GM19238 (cell line): ENCODE measurements at regions not wholly inside any gene's neighbourhood (a gene's known extent, or its start where the extent isn't known, plus 50 kb on each side); places are given as distances from the start of the nearest gene placed in this dataset.

Experiments
- DNase-seq: peaks from one replicate; pipeline ENCODE4 v3.0.0; 2011; ENCODE audit warnings: low spot score; ENCODE audit not compliant: insufficient read length

DNA sequence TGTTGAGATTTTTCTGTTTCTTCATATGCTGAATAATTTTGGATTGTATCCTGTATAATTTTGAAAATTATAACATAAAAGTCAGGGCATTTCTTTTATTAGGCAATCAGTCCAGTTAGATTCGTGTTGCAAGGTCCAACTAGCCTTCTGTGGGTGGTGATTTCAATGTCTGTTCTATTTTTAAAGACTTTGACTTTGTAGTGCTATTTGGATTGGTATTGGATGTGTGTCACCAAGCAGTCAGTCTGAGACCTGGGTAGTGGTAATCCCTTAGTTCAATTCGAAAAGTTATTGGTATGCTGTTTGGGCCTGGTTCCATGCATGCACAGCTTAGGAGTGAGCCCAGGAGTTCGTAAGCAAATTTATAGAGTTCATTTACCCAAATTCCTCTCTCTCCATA is 82.2 kb downstream of the EPDR1 start:
- no peak for DNase-seq

DNA sequence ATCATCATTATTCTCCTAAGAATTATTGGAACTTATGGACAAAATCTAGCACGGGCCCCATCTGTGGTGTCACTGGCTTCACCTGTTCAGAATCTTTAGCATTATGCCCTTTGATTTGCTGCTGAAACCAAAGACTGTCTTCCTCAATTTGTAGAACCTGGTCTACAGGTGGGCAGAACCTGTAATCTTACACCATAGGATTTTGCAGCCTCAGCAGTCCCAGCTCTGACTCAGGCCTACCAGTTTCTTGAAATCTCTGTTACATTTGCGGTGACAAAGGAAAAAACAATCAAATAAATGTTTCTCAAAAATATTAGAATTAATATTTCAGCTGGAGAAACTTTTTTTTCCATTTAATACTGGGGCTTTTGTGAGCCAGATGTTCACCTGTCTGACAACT is 86.1 kb downstream of the EPDR1 start:
- no peak for DNase-seq

DNA sequence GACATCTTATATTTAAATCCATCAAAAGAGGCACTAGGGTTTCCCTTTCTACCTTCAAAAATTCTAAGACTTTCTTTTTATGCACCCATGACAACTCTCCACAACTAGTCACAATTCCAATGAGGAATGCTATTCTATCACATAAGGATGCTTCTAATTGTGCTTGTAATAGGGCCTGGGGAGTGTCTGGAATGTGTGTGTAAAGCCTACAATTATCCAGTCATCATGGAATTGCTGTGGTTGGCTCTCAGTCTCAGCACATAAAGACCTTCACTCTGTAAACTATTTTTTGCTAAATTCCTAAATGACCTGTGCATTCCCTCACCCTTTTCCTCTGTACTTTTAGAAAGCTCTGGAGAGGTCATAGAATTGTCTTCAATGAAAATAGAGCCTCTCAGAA is 86.7 kb downstream of the EPDR1 start:
- DNase-seq, result no peak

DNA sequence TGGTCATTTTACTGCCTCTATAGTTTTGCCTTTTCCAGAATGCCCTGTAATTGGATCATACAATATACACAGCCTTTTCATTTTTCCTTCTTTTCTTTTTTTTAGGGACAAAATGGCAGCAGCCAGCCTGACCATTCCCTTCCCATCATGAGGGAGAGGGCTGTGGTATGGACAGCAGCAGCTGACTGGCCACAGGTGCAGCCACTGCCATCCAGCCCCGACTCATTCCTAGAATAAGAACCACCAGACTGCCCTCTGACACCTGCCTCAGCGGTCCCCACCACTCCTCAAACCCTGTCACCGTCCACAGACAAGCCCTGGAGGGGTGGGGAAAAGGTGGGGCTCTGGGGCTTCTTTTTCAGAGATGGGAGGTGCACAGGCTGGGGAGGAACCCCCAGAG is 92.8 kb downstream of the EPDR1 start:
- no peak for DNase-seq

DNA sequence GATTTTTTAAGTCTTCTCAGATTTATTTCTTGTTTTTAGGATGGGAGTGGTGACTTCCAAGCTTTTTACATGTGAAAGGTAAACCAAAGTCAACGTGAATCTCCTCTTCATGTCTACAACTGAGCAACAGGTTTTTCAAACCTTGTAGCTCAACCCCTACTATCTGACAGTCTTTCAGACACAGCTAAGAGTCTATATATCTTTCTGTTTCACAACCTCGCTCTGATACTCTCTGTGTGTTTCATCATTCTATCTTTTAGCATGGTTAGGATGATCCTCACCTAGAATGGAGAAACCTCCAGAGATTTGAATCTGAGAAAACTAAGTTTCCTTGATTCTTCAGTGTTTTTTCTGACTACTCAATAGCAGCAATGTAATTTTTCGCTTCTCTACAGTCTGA is 96.1 kb downstream of the EPDR1 start:
- no peak for DNase-seq

- no peak for DNase-seq
These were observed 96.9 kb downstream of the EPDR1 start for GRCh38 chr7:38017320-38017719.

- DNase-seq, result no peak
These were observed 99.8 kb downstream of the EPDR1 start for GRCh38 chr7:38020121-38020785.

DNA sequence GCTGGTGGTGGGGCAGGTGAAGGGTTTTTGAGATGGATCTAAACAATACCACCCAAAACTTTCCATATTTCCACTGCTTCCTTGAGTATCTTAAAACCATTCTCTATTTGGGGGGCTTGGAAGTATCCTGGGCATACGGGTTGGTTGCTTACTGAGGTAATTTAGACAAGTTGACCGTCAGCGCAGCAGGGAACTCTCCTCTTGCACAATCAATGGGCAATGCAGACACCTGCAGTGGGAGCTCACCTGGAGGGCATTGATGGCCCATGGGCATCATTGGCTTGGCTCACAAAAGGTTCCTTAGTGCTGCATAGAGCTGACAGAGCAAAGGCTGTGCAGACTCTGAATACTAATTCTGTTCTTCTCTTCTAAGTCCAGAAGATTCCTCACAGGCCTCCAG is 101.5 kb downstream of the EPDR1 start:
- DNase-seq, result no peak

- DNase-seq, result no peak
These were observed 105.4 kb downstream of the EPDR1 start for GRCh38 chr7:38025815-38026214.

DNA sequence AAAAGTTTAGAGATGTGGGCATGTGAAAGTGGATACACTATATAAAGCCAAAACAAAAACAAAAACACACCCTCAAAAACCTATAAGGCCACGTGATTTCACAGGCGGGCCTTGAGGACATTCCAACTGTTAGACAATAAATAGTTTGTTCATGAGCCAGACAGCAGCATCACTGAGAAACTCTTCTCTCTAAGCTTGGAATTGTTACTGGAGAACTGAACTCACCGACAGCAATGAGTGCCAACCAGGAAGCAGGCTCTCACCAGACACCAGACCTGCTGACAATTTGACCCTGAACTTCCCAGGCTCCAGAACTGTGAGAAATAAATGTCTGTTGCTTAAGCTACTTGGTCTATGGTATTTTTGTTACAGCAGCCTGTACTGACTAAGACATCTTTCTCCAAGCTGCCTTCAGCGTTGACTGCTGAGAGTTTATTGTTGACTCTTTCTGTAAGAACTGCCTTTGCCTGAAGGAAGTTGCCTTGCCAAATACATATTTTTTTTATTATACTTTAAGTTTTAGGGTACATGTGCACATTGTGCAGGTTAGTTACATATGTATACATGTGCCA is 107.5 kb downstream of the EPDR1 start:
- no peak for DNase-seq

DNA sequence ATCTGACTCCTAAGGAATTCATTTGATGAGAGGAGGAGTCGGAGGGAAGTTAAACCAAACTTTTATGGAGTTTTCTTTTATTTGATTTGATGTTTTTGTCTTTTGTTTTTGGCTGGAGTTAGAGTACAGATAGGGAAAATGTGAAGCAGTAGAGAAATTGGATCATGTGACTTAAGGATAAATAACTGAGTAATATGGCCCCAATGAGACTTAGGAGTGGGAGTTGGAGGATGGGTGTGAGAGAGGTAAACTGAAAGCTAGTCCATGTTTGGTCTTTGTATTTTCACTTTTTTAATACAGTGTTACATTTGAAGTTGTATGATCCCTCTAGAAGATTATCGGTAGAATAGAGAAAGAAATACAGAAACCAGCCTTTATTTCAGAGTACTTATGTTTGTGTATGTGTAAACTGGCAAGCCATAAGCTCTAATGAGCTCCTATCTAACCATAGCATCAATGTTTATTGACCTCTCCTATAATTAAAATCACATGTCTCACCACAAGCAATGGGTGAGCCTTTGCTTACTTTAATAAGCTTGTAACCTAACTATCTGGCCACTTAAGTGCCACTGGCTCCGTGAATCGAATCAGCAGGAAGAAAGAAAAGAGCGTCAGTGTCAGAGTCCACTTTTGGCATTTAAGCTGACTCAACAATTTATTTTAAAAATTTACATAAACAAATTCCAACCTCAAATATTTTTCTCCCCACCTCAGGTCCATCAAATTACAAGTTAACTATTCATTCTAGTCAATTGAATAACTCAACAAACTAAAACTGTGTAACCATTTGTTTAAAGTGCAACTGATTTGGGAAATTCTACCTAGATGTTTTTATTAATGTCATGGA is 113.8 kb downstream of the EPDR1 start:
- no peak for DNase-seq

DNA sequence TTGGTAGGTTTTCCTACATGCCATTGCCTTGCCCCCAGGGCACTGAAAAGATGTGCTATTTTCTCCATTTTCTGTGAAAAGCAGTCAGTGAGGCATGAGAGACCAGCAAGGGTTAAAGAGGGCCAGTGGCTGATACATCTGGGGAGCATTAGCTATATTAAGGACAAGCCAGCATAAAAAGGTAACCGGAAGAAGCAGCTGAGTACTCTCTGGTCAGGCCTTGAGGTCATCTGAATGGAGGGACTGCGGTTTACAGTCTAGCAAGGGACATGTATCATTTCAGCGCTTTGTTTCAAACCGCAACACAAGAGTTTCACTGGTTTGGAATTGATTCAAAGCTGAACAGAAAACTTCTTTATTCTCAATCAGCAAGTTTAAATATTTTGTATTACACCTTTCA is 120.4 kb downstream of the EPDR1 start:
- no peak for DNase-seq

DNA sequence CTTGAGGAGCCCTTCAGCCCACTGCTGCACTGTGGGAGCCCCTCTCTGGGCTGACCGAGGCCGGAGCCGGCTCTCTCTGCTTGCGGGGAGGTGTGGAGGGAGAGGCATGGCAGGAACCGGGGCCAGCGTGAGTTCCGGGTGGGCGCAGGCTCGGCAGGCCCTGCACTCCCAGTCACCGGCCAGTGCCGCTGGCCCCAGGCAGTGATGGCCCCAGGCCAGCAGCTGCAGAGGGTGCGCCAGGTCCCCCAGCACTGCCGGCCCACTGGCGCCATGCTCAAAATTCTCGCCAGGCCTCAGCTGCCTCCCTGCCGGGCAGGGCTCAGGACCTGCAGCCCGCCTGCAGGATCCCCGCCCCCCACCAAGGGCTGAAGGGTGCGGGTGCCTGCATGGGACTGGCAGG is 128.4 kb upstream of the STARD3NL start:
- no peak for DNase-seq

DNA sequence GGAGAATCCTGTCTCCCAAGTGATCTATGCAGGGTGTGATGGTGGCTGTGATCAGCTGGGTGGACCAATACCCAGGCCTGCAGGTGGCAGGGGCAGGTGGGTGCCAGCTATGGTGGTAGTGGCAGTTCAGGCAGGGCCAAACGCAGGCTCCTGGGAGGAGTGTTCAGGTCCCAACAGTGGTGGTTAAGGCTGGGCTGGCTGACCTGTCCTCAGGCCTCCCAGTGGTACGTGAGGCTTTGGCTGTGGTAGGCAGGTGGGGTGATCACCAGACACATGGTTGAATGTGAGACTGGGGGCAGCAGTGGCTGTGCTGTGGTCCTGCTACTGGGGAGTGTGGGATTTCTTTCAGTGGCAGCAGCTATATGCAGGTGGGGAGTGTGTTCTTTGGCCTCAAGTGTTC is 126.7 kb upstream of the STARD3NL start:
- DNase-seq, result no peak

DNA sequence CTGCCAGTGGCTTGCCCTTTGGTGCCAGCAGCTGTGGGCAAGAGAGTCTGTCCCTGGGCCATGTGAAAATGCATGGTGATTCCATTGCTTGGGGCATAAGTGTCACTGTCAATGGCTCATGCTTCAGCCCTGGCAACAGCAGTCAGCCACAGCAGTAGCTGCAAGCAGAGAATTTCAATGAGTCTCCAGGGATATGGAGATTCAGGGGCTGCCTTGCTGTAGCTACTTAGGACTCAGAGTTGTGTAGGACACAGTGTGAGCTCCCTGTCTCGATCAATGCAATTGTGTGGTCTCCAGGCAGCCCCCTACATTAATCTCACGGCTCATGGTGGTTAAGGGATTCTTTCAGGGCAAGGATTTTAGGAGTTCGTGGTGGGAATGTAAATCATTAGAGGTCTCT is 126.3 kb upstream of the STARD3NL start:
- DNase-seq, result no peak

DNA sequence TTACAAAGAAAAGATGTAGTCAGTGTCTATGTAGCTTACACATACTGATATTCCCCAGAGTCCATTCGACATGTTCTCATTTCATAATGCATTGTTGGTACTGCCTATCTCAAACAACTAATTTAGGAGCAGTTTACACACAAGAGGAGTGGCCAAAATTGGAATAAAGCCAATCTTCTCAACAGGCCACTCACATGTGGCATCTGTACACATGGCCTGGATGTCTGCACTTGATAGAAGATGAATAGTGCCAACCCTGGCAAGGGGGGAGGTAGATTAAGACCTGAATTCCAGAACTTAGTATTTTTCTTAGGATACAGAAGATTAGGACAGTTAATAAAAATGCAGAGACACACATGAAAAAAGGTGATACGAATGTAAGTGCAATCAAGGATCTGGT is 125.3 kb upstream of the STARD3NL start:
- DNase-seq, result no peak

GRCh38 chr7:38054199-38054598 is 123.8 kb upstream of the STARD3NL start:
- DNase-seq, result no peak

- DNase-seq, result no peak
These were observed 120.2 kb upstream of the STARD3NL start for GRCh38 chr7:38057829-38058228.

DNA sequence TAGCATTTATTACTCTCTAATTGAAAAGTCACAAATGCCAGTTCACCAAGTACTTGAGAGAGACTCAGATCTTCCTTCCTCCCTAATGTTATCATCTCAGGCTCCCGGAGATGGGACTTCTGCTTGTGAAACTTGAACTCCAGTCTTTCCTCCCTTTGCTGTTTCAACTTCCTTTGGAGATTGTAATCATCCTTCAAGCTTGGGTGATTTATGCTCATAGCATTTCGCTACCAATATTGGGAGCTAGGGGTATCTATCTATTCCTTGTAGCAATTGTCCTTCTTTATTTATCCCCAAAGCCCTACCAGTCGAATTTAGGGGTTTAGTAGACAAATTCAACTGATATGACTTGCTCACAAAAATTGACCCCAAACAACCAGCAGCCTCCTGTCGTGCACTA is 117.9 kb upstream of the STARD3NL start:
- DNase-seq, result no peak

DNA sequence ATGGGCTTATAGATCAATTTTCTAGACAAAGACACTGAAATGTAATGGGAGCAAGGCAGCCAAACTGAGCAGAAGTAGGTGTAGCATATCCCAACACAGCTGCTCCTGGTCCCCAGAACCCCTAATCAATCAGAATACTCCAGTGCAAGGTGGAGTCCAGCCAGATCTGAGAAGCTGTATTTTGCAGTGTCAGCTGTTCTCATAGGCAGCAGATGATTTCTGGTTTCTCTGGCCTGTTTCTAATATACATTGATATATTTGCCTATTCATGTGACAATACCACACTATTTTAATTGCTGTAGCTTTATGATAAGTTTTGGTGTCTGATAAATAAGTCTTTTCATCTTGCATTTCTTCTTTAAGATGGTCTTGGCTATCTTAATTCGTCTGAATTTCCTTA is 117.4 kb upstream of the STARD3NL start:
- no peak for DNase-seq

DNA sequence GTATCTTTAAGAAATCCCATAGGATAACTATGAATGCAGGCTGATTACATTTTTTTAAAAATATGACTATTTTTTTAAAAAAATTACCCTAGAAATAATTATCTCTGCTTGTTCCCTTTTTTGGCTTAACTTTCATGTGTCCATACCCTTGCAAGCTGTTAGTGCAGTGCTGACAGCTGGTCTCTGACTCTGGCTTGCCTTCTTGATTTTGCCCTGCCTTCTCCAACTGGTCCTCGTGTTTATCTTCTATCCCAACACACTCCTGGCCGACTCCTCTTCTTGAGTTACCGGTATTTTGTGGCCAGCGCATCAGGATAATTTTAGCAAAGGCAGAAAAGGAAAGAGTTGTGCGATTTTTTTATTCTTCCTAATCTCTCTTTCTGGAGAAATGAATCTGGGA is 111.7 kb upstream of the STARD3NL start:
- DNase-seq, result no peak

- no peak for DNase-seq
These were observed 109.6 kb upstream of the STARD3NL start for GRCh38 chr7:38068461-38068860.

- DNase-seq, result no peak
These were observed 109.0 kb upstream of the STARD3NL start for GRCh38 chr7:38069052-38069451.
